ENCODE measurements at regions not wholly inside any gene's neighbourhood (a gene's known extent, or its start where the extent isn't known, plus 50 kb on each side); places are given as distances from the start of the nearest gene placed in this dataset.

GRCh38 chr12:75628916-75629315, 117.5 kb upstream of the KRR1 start (continued):
- TF ChIP-seq RERE (CRISPR knock-in tag; IDR thresholded peaks at IDR 0.05; ENCODE audit: low read depth) (peak; percentile 54), POGK (CRISPR knock-in tag; conservative IDR thresholded peaks at IDR 0.05) (no peak), ZNF580 (CRISPR knock-in tag; IDR thresholded peaks at IDR 0.05; ENCODE audit: borderline replicate concordance, low read depth) (no peak; the same call in 1 of the 2 replicates), GATAD2A (CRISPR knock-in tag; IDR thresholded peaks at IDR 0.05) (peak; percentile 49; the same call in 1 of the 2 replicates), USF2 (IDR thresholded peaks at IDR 0.05; ENCODE audit: low read depth, low read length) (no peak), USF2 (CRISPR knock-in tag; IDR thresholded peaks at IDR 0.05; ENCODE audit: borderline replicate concordance) (no peak), ZGPAT (CRISPR knock-in tag; IDR thresholded peaks at IDR 0.05) (0 out of 2 replicates have a peak, but pooled peaks have one; percentile 38), PAWR (CRISPR knock-in tag; IDR thresholded peaks at IDR 0.05; ENCODE audit: borderline replicate concordance) (no peak), RCOR2 (CRISPR knock-in tag; IDR thresholded peaks at IDR 0.05) (peak; percentile 44; the same call in 1 of the 2 replicates), FOXO1 (CRISPR knock-in tag; IDR thresholded peaks at IDR 0.05) (peak; percentile 58; the same call in 1 of the 2 replicates), KAT8 (CRISPR knock-in tag; IDR thresholded peaks at IDR 0.05) (0 out of 2 replicates have a peak, but pooled peaks have one; percentile 38), ZNF354B (CRISPR knock-in tag; IDR thresholded peaks at IDR 0.05) (no peak), ZNF331 (CRISPR knock-in tag; IDR thresholded peaks at IDR 0.05) (peak; percentile 44; the same call in 1 of the 2 replicates), MIXL1 (CRISPR knock-in tag; IDR thresholded peaks at IDR 0.05) (0 out of 2 replicates have a peak, but pooled peaks have one; percentile 67), BCL6 (CRISPR knock-in tag; IDR thresholded peaks at IDR 0.05) (peak; percentile 63), KDM6A (CRISPR knock-in tag; IDR thresholded peaks at IDR 0.05; ENCODE audit: low read depth) (no peak), NR2F2 (IDR thresholded peaks at IDR 0.05; ENCODE audit: borderline replicate concordance, low read depth) (peak; percentile 46; the same call in 1 of the 2 replicates), ZNF660 (CRISPR knock-in tag; IDR thresholded peaks at IDR 0.05; ENCODE audit: borderline replicate concordance, low read depth) (no peak), MXD1 (CRISPR knock-in tag; IDR thresholded peaks at IDR 0.05) (no peak)
